HEK293T (cell line): ENCODE measurements at regions not wholly inside any gene's neighbourhood (a gene's known extent, or its start where the extent isn't known, plus 50 kb on each side); places are given as distances from the start of the nearest gene placed in this dataset.

Source experiments
- ARNT ChIP-seq: fragments of 450-650 bp; IDR thresholded peaks from 2 replicates; pipeline ENCODE4 v1.6.1; 2017; ENCODE audit warnings: mild to moderate bottlenecking
- BHLHE40 ChIP-seq: fragments of 450-650 bp; IDR thresholded peaks from 2 replicates; pipeline ENCODE4 v1.6.1; 2016; ENCODE audit warnings: mild to moderate bottlenecking, moderate library complexity, borderline replicate concordance
- ELF4 ChIP-seq: fragments of 450-650 bp; IDR thresholded peaks from 2 replicates; pipeline ENCODE4 v1.6.1; 2017; ENCODE audit warnings: antibody characterized with exemption
- FOXA1 ChIP-seq: fragments of 450-650 bp; IDR thresholded peaks from 2 replicates; pipeline ENCODE4 v1.6.1; 2016; ENCODE audit warnings: mild to moderate bottlenecking
- FOXK2 ChIP-seq: fragments of 450-650 bp; IDR thresholded peaks from 2 replicates; pipeline ENCODE4 v1.6.1; 2016; ENCODE audit warnings: mild to moderate bottlenecking
- FOXM1 ChIP-seq: fragments of 450-650 bp; IDR thresholded peaks from 2 replicates; pipeline ENCODE4 v1.6.1; 2017; ENCODE audit warnings: mild to moderate bottlenecking, borderline replicate concordance
- HDGF ChIP-seq: fragments of 450-650 bp; IDR thresholded peaks from 2 replicates; pipeline ENCODE4 v1.6.1; 2017; ENCODE audit warnings: antibody characterized with exemption, borderline replicate concordance
- NFRKB ChIP-seq: fragments of 450-650 bp; IDR thresholded peaks from 2 replicates; pipeline ENCODE4 v1.6.1; 2016; ENCODE audit warnings: mild to moderate bottlenecking, moderate library complexity
- PKNOX1 ChIP-seq: fragments of 450-650 bp; IDR thresholded peaks from 2 replicates; pipeline ENCODE4 v1.6.1; 2016
- SP1 ChIP-seq: fragments of 450-650 bp; IDR thresholded peaks from 2 replicates; pipeline ENCODE4 v1.6.1; 2017
- SUZ12 ChIP-seq: fragments of 450-650 bp; IDR thresholded peaks from 2 replicates; pipeline ENCODE4 v1.6.1; 2016; ENCODE audit warnings: mild to moderate bottlenecking
- TARDBP ChIP-seq: fragments of 450-650 bp; IDR thresholded peaks from 2 replicates; pipeline ENCODE4 v1.6.1; 2016
- ZNF384 ChIP-seq: fragments of 450-650 bp; IDR thresholded peaks from 2 replicates; pipeline ENCODE4 v1.6.1; 2016

GRCh38 chr2:52336951-52337350 is 1305.0 kb upstream of the NRXN1 start:
- TF ChIP-seq FOXA1 (no peak), ZNF384 (no peak), PKNOX1 (no peak), BHLHE40 (no peak), FOXM1 (no peak), SP1 (no peak), TARDBP (no peak), FOXK2 (no peak), NFRKB (no peak), SUZ12 (no peak), ELF4 (no peak), ARNT (no peak), HDGF (no peak)
